ENCODE measurements at regions not wholly inside any gene's neighbourhood (a gene's known extent, or its start where the extent isn't known, plus 50 kb on each side); places are given as distances from the start of the nearest gene placed in this dataset.

- RAD21 ChIA-PET (ENCODE audit: low non-redundant PET in 1 of 2, low total read pairs in 2 of 2, uncharacterized antibody in 2 of 2, unreplicated experiment in 2 of 2), result no interaction called here
- no TSS peak for BruUV-seq (replicated peaks)
- CTCF ChIA-PET, result interaction anchor here (0.7 kb wide), 1 partner anchor 13 kb away, joined by 3 read pairs; no protein-coding TSS in a partner anchor
Measured at GRCh38 chr5:154612666-154613065, 134.6 kb upstream of the HAND1 start.

More at GRCh38 chr5:154612666-154613065, 134.6 kb upstream of the HAND1 start:
- H3K4me2 ChIP-seq (ENCODE audit: low read length), result no peak overlapping the region
- no peaks in the 10 kb centered on the region for H3K27me3 ChIP-seq (ENCODE audit: insufficient read depth, low read length)
- DNase-seq (ENCODE audit: low read depth, low spot score) (no peak), ATAC-seq (no peak)
- POLR2A ChIA-PET, result no interaction called here
- intact Hi-C loops (cut with micrococcal nuclease), result no loop called here
- H3K9me3 ChIP-seq (ENCODE audit: control insufficient read depth in 1 of 2, insufficient read depth in 1 of 2, low read depth in 1 of 2, low read length in 2 of 2), result no peaks in the 10 kb centered on the region
- H3K9ac ChIP-seq (ENCODE audit: low read length), result no peak overlapping the region
- no peaks in the 10 kb centered on the region for H3K79me2 ChIP-seq (ENCODE audit: insufficient read depth, low read length)
- H3K36me3 ChIP-seq (ENCODE audit: control insufficient read depth in 1 of 2, insufficient read depth in 2 of 2, low read length in 2 of 2), result no peaks in the 10 kb centered on the region
- H2AFZ ChIP-seq (ENCODE audit: low read depth, low read length, poor library complexity, severe bottlenecking), result no peak overlapping the region
- no peak overlapping the region for H3K4me3 ChIP-seq (replicated peaks in 1 of 2; ENCODE audit: low read depth in 1 of 2, low read length in 2 of 2)
- H3K9me2 ChIP-seq (ENCODE audit: insufficient read depth), result no peaks in the 10 kb centered on the region
- peaks cover 3 to 6% of the 10 kb centered on the region in 2 experiments; a peak in 3 of 4 replicates for H3K4me1 ChIP-seq (ENCODE audit: control insufficient read depth in 1 of 2, insufficient read depth in 2 of 2, low read length in 2 of 2)
- TF ChIP-seq EZH2 (IDR thresholded peaks at IDR 0.05) (no peak), TCF7L2 (IDR thresholded peaks at IDR 0.05; ENCODE audit: borderline replicate concordance, extremely low read depth, insufficient read depth, insufficient read length) (no peak), JUND (IDR thresholded peaks at IDR 0.05) (no peak), POLR2A (IDR thresholded peaks at IDR 0.05; ENCODE audit: borderline replicate concordance, extremely low read depth, insufficient read depth, insufficient read length) (no peak), SRF (IDR thresholded peaks at IDR 0.05; ENCODE audit: low read depth) (no peak), ZBTB33 (IDR thresholded peaks at IDR 0.05; ENCODE audit: extremely low read depth, insufficient replicate concordance, low read length) (no peak), YY1 (IDR thresholded peaks at IDR 0.05; ENCODE audit: extremely low read depth, insufficient replicate concordance, low read depth, low read length) (no peak), RAD21 (IDR thresholded peaks at IDR 0.05; ENCODE audit: low read depth) (no peak), SP1 (IDR thresholded peaks at IDR 0.05; ENCODE audit: low read depth) (no peak), CTCF (IDR thresholded peaks at IDR 0.05 in 2 of 3, conservative IDR thresholded peaks at IDR 0.05 in 1 of 3; ENCODE audit: borderline replicate concordance in 1 of 3, insufficient read depth in 1 of 3, low read depth in 2 of 3, low read length in 2 of 3) (no peak), POLR2AphosphoS5 (IDR thresholded peaks at IDR 0.05; ENCODE audit: low read depth, low read length) (no peak), REST (IDR thresholded peaks at IDR 0.05; ENCODE audit: low read depth) (no peak)
- TF ChIP-seq, protein P1, sequence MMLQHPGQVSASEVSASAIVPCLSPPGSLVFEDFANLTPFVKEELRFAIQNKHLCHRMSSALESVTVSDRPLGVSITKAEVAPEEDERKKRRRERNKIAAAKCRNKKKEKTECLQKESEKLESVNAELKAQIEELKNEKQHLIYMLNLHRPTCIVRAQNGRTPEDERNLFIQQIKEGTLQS (IDR thresholded peaks at IDR 0.05), result no peak
- H3K27ac ChIP-seq (ENCODE audit: low read depth, low read length), result no peak overlapping the region
- H4K20me1 ChIP-seq (ENCODE audit: insufficient read depth), result no peaks in the 10 kb centered on the region
